ENCODE measurements at regions not wholly inside any gene's neighbourhood (a gene's known extent, or its start where the extent isn't known, plus 50 kb on each side); places are given as distances from the start of the nearest gene placed in this dataset.

- DNase-seq (ENCODE audit: low read depth, low spot score), result no peak
- in situ Hi-C loops (cut with HindIII; ENCODE audit: low sequenced_read_pairs), result no loop called here
- no peak for TF ChIP-seq CTCF (IDR thresholded peaks at IDR 0.05; ENCODE audit: low read depth, low read length)
- no peak overlapping the region for H3K4me3 ChIP-seq (ENCODE audit: low read depth, low read length)
These were observed 1825.3 kb downstream of the SLITRK5 start for GRCh38 chr13:89496478-89496877.

GRCh38 chr13:89497658-89498057 lies 1826.5 kb downstream of the SLITRK5 start:
- TF ChIP-seq CTCF (IDR thresholded peaks at IDR 0.05; ENCODE audit: low read depth, low read length), result no peak
- DNase-seq (ENCODE audit: low read depth, low spot score), result no peak
- no peak overlapping the region for H3K4me3 ChIP-seq (ENCODE audit: low read depth, low read length)
- in situ Hi-C loops (cut with HindIII; ENCODE audit: low sequenced_read_pairs), result no loop called here

- in situ Hi-C loops (cut with HindIII; ENCODE audit: low sequenced_read_pairs), result no loop called here
- H3K4me3 ChIP-seq (ENCODE audit: low read depth, low read length), result no peak overlapping the region
- no peak for TF ChIP-seq CTCF (IDR thresholded peaks at IDR 0.05; ENCODE audit: low read depth, low read length)
- DNase-seq (ENCODE audit: low read depth, low spot score), result no peak
These were observed 1831.1 kb downstream of the SLITRK5 start for GRCh38 chr13:89502286-89502685.

GRCh38 chr13:89514534-89515312 lies 1832.8 kb upstream of the MIR17HG start:
- H3K4me3 ChIP-seq (ENCODE audit: low read depth, low read length), result no peak overlapping the region
- no peak for TF ChIP-seq CTCF (IDR thresholded peaks at IDR 0.05; ENCODE audit: low read depth, low read length)
- peak; percentile 73 for DNase-seq (ENCODE audit: low read depth, low spot score)
- in situ Hi-C loops (cut with HindIII; ENCODE audit: low sequenced_read_pairs), result no loop called here

- in situ Hi-C loops (cut with HindIII; ENCODE audit: low sequenced_read_pairs), result no loop called here
- no peak overlapping the region for H3K4me3 ChIP-seq (ENCODE audit: low read depth, low read length)
- DNase-seq (ENCODE audit: low read depth, low spot score), result no peak
- TF ChIP-seq CTCF (IDR thresholded peaks at IDR 0.05; ENCODE audit: low read depth, low read length), result no peak
These were observed 1831.5 kb upstream of the MIR17HG start for GRCh38 chr13:89515948-89516347.

GRCh38 chr13:89518289-89519077 lies 1829.0 kb upstream of the MIR17HG start:
- no peak for TF ChIP-seq CTCF (IDR thresholded peaks at IDR 0.05; ENCODE audit: low read depth, low read length)
- in situ Hi-C loops (cut with HindIII; ENCODE audit: low sequenced_read_pairs), result no loop called here
- DNase-seq (ENCODE audit: low read depth, low spot score), result no peak

More at GRCh38 chr13:89518289-89519077, 1829.0 kb upstream of the MIR17HG start:
- no peak overlapping the region for H3K4me3 ChIP-seq (ENCODE audit: low read depth, low read length)

Data from astrocyte of the spinal cord (primary cell).